GM13977 (cell line): ENCODE measurements at regions not wholly inside any gene's neighbourhood (a gene's known extent, or its start where the extent isn't known, plus 50 kb on each side); places are given as distances from the start of the nearest gene placed in this dataset.

Source experiments
- DNase-seq: peaks from one replicate; pipeline ENCODE4 v3.0.0; 2012; ENCODE audit warnings: low spot score
- CTCF ChIP-seq: IDR thresholded peaks from 2 replicates; pipeline ENCODE4 v1.5.1; 2012; ENCODE audit warnings: mild to moderate bottlenecking, control low read depth; ENCODE audit not compliant: insufficient read depth; ENCODE audit errors: extremely low read depth, missing control alignments
- in situ Hi-C: fragments of 300-500 bp; cut with MboI; formaldehyde crosslinking; loops from one replicate; pipeline ENCODE4 v1.12.0; 2022; ENCODE audit warnings: low sequenced_read_pairs, low pct_unique_long_range_greater_than_20kb, mixed read lengths, inconsistent platforms; ENCODE audit not compliant: unreplicated experiment

- DNase-seq = no peak
- no peak for TF ChIP-seq CTCF
- in situ Hi-C loops = no loop called here
These were observed 1004.9 kb upstream of the NCAM2 start for GRCh38 chr21:19993268-19993667.

- no peak for TF ChIP-seq CTCF
- no peak for DNase-seq
- in situ Hi-C loops = no loop called here
These were observed 1003.0 kb upstream of the NCAM2 start for GRCh38 chr21:19995253-19995652.

- no peak for TF ChIP-seq CTCF
- DNase-seq = no peak
- in situ Hi-C loops = no loop called here
These were observed 999.8 kb upstream of the NCAM2 start for GRCh38 chr21:19998453-19998852.

GRCh38 chr21:19999369-20000272 lies 998.6 kb upstream of the NCAM2 start:
- in situ Hi-C loops = no loop called here
- DNase-seq = no peak
- TF ChIP-seq CTCF = no peak

GRCh38 chr21:20004367-20004766 lies 993.8 kb upstream of the NCAM2 start:
- in situ Hi-C loops = no loop called here
- no peak for TF ChIP-seq CTCF
- no peak for DNase-seq

GRCh38 chr21:20010691-20011200 lies 987.5 kb upstream of the NCAM2 start:
- in situ Hi-C loops = no loop called here
- no peak for TF ChIP-seq CTCF
- DNase-seq = no peak
